Activated naive CD4-positive, alpha-beta T cell treated with anti-CD3 and anti-CD28 coated beads for 36 hours (primary cell): ENCODE measurements at regions not wholly inside any gene's neighbourhood (a gene's known extent, or its start where the extent isn't known, plus 50 kb on each side); places are given as distances from the start of the nearest gene placed in this dataset.
"Not testable (repeated sequence)": the region's sequence is repeated elsewhere in the genome, so short reads cannot be mapped to it uniquely, and the experiment has no call there.

ENCODE experiments used
- CTCF ChIA-PET: fragments of 350-600 bp; sonication (Branson Sonifier 250); formaldehyde crosslinking; loops from one replicate; lab custom pipeline; 2021; ENCODE audit warnings: antibody characterized with exemption; lab: Charles Lee
- DNase-seq: peaks from one replicate; pipeline ENCODE4 v3.0.0-alpha.2; 2020
- H3K27ac Mint-ChIP-seq: one replicate; pipeline ENCODE4 v1.8.0; 2021; ENCODE audit warnings: mild to moderate bottlenecking, mixed read lengths
- H3K27me3 Mint-ChIP-seq: one replicate; pipeline ENCODE4 v1.8.0; 2021; ENCODE audit warnings: low read depth, mixed read lengths
- H3K36me3 Mint-ChIP-seq: one replicate; pipeline ENCODE4 v1.8.0; 2021; ENCODE audit warnings: low read depth, mixed read lengths
- H3K4me1 Mint-ChIP-seq: one replicate; pipeline ENCODE4 v1.8.0; 2021; ENCODE audit warnings: low read depth, mixed read lengths
- H3K4me3 Mint-ChIP-seq: one replicate; pipeline ENCODE4 v1.8.0; 2021; ENCODE audit warnings: mild to moderate bottlenecking, moderate library complexity, mixed read lengths
- H3K9me3 Mint-ChIP-seq: one replicate; pipeline ENCODE4 v1.8.0; 2021; ENCODE audit warnings: mixed read lengths
- intact Hi-C: fragments of 100-400 bp; cut with micrococcal nuclease; formaldehyde crosslinking; loops from one replicate; pipeline ENCODE4 v1.15.1; 2023

GRCh38 chr11:115607621-115608221 is 103.5 kb upstream of the CADM1 start:
- intact Hi-C loops = no loop called here
- Mint-ChIP-seq H3K36me3 (no peaks in the 10 kb centered on the region), H3K4me1 (no peaks in the 10 kb centered on the region), H3K4me3 (no peak overlapping the region), H3K27me3 (peaks cover 2% of the 10 kb centered on the region), H3K9me3 (peaks cover 1% of the 10 kb centered on the region), H3K27ac (no peak overlapping the region)
- DNase-seq = no peak
- CTCF ChIA-PET = no interaction called here

GRCh38 chr11:115606498-115607220 is 102.4 kb upstream of the CADM1 start:
- CTCF ChIA-PET = no interaction called here
- H3K27me3 Mint-ChIP-seq = peaks cover 2% of the 10 kb centered on the region
- intact Hi-C loops = no loop called here
- peaks cover 1% of the 10 kb centered on the region for H3K9me3 Mint-ChIP-seq
- no peak overlapping the region for H3K27ac Mint-ChIP-seq
- H3K4me3 Mint-ChIP-seq = no peak overlapping the region
- H3K36me3 Mint-ChIP-seq = no peaks in the 10 kb centered on the region
- no peaks in the 10 kb centered on the region for H3K4me1 Mint-ChIP-seq
- DNase-seq = no peak

GRCh38 chr11:115605871-115606497 is 101.8 kb upstream of the CADM1 start:
- Mint-ChIP-seq H3K36me3 (no peaks in the 10 kb centered on the region), H3K4me1 (no peaks in the 10 kb centered on the region), H3K9me3 (peaks cover 1% of the 10 kb centered on the region), H3K4me3 (no peak overlapping the region), H3K27ac (no peak overlapping the region), H3K27me3 (no peaks in the 10 kb centered on the region)
- DNase-seq = no peak
- intact Hi-C loops = no loop called here
- CTCF ChIA-PET = no interaction called here

- H3K36me3 Mint-ChIP-seq, H3K27me3 Mint-ChIP-seq, intact Hi-C loops, DNase-seq, H3K9me3 Mint-ChIP-seq, H3K27ac Mint-ChIP-seq, CTCF ChIA-PET, H3K4me3 Mint-ChIP-seq, H3K4me1 Mint-ChIP-seq: not testable (repeated sequence)
Observed at GRCh38 chr11:115605397-115605796, 101.2 kb upstream of the CADM1 start.

- CTCF ChIA-PET = no interaction called here
- no peaks in the 10 kb centered on the region for H3K27me3 Mint-ChIP-seq
- no peak overlapping the region for H3K27ac Mint-ChIP-seq
- no peak overlapping the region for H3K4me3 Mint-ChIP-seq
- intact Hi-C loops = no loop called here
- no peaks in the 10 kb centered on the region for H3K4me1 Mint-ChIP-seq
- H3K36me3 Mint-ChIP-seq = no peaks in the 10 kb centered on the region
- no peak for DNase-seq
- H3K9me3 Mint-ChIP-seq = peaks cover 2% of the 10 kb centered on the region
Observed at GRCh38 chr11:115599125-115599524, 94.9 kb upstream of the CADM1 start.

GRCh38 chr11:115598257-115598901 is 94.2 kb upstream of the CADM1 start:
- H3K27ac Mint-ChIP-seq = no peak overlapping the region
- DNase-seq = no peak
- H3K9me3 Mint-ChIP-seq = peaks cover 2% of the 10 kb centered on the region
- intact Hi-C loops = no loop called here
- no peaks in the 10 kb centered on the region for H3K36me3 Mint-ChIP-seq
- CTCF ChIA-PET = no interaction called here
- H3K4me3 Mint-ChIP-seq = no peak overlapping the region
- H3K4me1 Mint-ChIP-seq = no peaks in the 10 kb centered on the region
- H3K27me3 Mint-ChIP-seq = no peaks in the 10 kb centered on the region

- Mint-ChIP-seq H3K9me3 (peaks cover 10% of the 10 kb centered on the region), H3K36me3 (no peaks in the 10 kb centered on the region), H3K27ac (no peak overlapping the region), H3K4me1 (no peaks in the 10 kb centered on the region), H3K4me3 (no peak overlapping the region), H3K27me3 (no peaks in the 10 kb centered on the region)
- CTCF ChIA-PET = no interaction called here
- intact Hi-C loops = no loop called here
- DNase-seq = no peak
Observed at GRCh38 chr11:115591380-115591779, 87.2 kb upstream of the CADM1 start.

- intact Hi-C loops = no loop called here
- Mint-ChIP-seq H3K27me3 (no peaks in the 10 kb centered on the region), H3K27ac (no peak overlapping the region), H3K4me3 (no peak overlapping the region), H3K36me3 (no peaks in the 10 kb centered on the region), H3K4me1 (no peaks in the 10 kb centered on the region), H3K9me3 (peaks cover 10% of the 10 kb centered on the region)
- CTCF ChIA-PET = no interaction called here
- no peak for DNase-seq
Observed at GRCh38 chr11:115590254-115590653, 86.0 kb upstream of the CADM1 start.

GRCh38 chr11:115587718-115588342 is 83.6 kb upstream of the CADM1 start:
- Mint-ChIP-seq H3K27me3 (no peaks in the 10 kb centered on the region), H3K27ac (no peak overlapping the region), H3K4me3 (no peak overlapping the region), H3K9me3 (peaks cover 10% of the 10 kb centered on the region), H3K4me1 (no peaks in the 10 kb centered on the region), H3K36me3 (no peaks in the 10 kb centered on the region)
- DNase-seq = no peak
- CTCF ChIA-PET = no interaction called here
- intact Hi-C loops = no loop called here

GRCh38 chr11:115585361-115586024 is 81.3 kb upstream of the CADM1 start:
- no peak for DNase-seq
- no peak overlapping the region for H3K4me3 Mint-ChIP-seq
- CTCF ChIA-PET = interaction anchor here (0.6 kb wide), 1 partner anchor 966 kb away, joined by 3 read pairs; no protein-coding TSS in a partner anchor
- no peaks in the 10 kb centered on the region for H3K27me3 Mint-ChIP-seq
- no peaks in the 10 kb centered on the region for H3K4me1 Mint-ChIP-seq
- intact Hi-C loops = no loop called here
- no peak overlapping the region for H3K27ac Mint-ChIP-seq
- H3K9me3 Mint-ChIP-seq = peaks cover 10% of the 10 kb centered on the region
- H3K36me3 Mint-ChIP-seq = no peaks in the 10 kb centered on the region

GRCh38 chr11:115581871-115582639 is 77.8 kb upstream of the CADM1 start:
- no peaks in the 10 kb centered on the region for H3K9me3 Mint-ChIP-seq
- intact Hi-C loops = no loop called here
- no peak overlapping the region for H3K27ac Mint-ChIP-seq
- no peak overlapping the region for H3K4me3 Mint-ChIP-seq
- DNase-seq = no peak
- H3K36me3 Mint-ChIP-seq = no peaks in the 10 kb centered on the region
- CTCF ChIA-PET = no interaction called here
- no peaks in the 10 kb centered on the region for H3K4me1 Mint-ChIP-seq
- no peaks in the 10 kb centered on the region for H3K27me3 Mint-ChIP-seq
